Stimulated activated CD4-positive, alpha-beta T cell treated with anti-CD3 and anti-CD28 coated beads, Interleukin-4, amount 100 ng/mL, for 4 hours (primary cell): ENCODE measurements at regions not wholly inside any gene's neighbourhood (a gene's known extent, or its start where the extent isn't known, plus 50 kb on each side); places are given as distances from the start of the nearest gene placed in this dataset.
"Not testable (repeated sequence)": the region's sequence is repeated elsewhere in the genome, so short reads cannot be mapped to it uniquely, and the experiment has no call there.

Experiments
- DNase-seq, 2 experiments: peaks; one replicate each; pipeline ENCODE4 v3.0.0-alpha.2; 2020

- no peak for DNase-seq
Measured at GRCh38 chr11:81700076-81700475, 1033.6 kb downstream of the FAM181B start.

GRCh38 chr11:81687057-81687456 lies 1046.6 kb downstream of the FAM181B start:
- DNase-seq = no peak

- no peak for DNase-seq
Measured at GRCh38 chr11:81674211-81674610, 1059.5 kb downstream of the FAM181B start.

- no peak for DNase-seq
Measured at GRCh38 chr11:81673001-81673400, 1060.7 kb downstream of the FAM181B start.

GRCh38 chr11:81669935-81670543 lies 1063.6 kb downstream of the FAM181B start:
- no peak for DNase-seq

- no peak for DNase-seq
Measured at GRCh38 chr11:81658722-81659121, 1074.9 kb downstream of the FAM181B start.

GRCh38 chr11:81655351-81655750 lies 1078.3 kb downstream of the FAM181B start:
- DNase-seq = no peak

- DNase-seq = no peak
Measured at GRCh38 chr11:81647374-81647773, 1086.3 kb downstream of the FAM181B start.

GRCh38 chr11:81644239-81644840 lies 1089.3 kb downstream of the FAM181B start:
- no peak for DNase-seq

- DNase-seq = no peak
Measured at GRCh38 chr11:81634483-81634882, 1099.2 kb downstream of the FAM181B start.

- DNase-seq = no peak
Measured at GRCh38 chr11:81602508-81602907, 1131.2 kb downstream of the FAM181B start.

- no peak for DNase-seq
Measured at GRCh38 chr11:81596704-81597103, 1137.0 kb downstream of the FAM181B start.

- no peak for DNase-seq
Measured at GRCh38 chr11:81585390-81585933, 1148.2 kb downstream of the FAM181B start.

GRCh38 chr11:81579339-81579738 lies 1154.3 kb downstream of the FAM181B start:
- DNase-seq = no peak

- no peak for DNase-seq
Measured at GRCh38 chr11:81578571-81578970, 1155.1 kb downstream of the FAM181B start.

- no peak for DNase-seq
Measured at GRCh38 chr11:81574301-81574700, 1159.4 kb downstream of the FAM181B start.

GRCh38 chr11:81573367-81573766 lies 1160.3 kb downstream of the FAM181B start:
- no peak for DNase-seq

GRCh38 chr11:81570669-81571068 lies 1163.0 kb downstream of the FAM181B start:
- DNase-seq = no peak

- no peak for DNase-seq
Measured at GRCh38 chr11:81569999-81570398, 1163.7 kb downstream of the FAM181B start.

- no peak for DNase-seq
Measured at GRCh38 chr11:81568918-81569317, 1164.7 kb downstream of the FAM181B start.

- no peak for DNase-seq
Measured at GRCh38 chr11:81548123-81548522, 1185.5 kb downstream of the FAM181B start.

GRCh38 chr11:81539806-81540205 lies 1193.9 kb downstream of the FAM181B start:
- not testable (repeated sequence) for DNase-seq

GRCh38 chr11:81515566-81515965 lies 1218.1 kb downstream of the FAM181B start:
- DNase-seq = no peak

GRCh38 chr11:81497202-81497804 lies 1236.4 kb downstream of the FAM181B start:
- DNase-seq = no peak
